SK-N-SH (cell line): ENCODE measurements at regions not wholly inside any gene's neighbourhood (a gene's known extent, or its start where the extent isn't known, plus 50 kb on each side); places are given as distances from the start of the nearest gene placed in this dataset.

Source experiments
- EZH2phosphoT487 ChIP-seq: fragments of 200-600 bp; sonication (generic); IDR thresholded peaks from 2 replicates; pipeline ENCODE4 v1.6.1; 2017; ENCODE audit warnings: low read depth, mixed run types, mild to moderate bottlenecking, antibody characterized with exemption, moderate library complexity, borderline replicate concordance
- GABPA ChIP-seq: IDR thresholded peaks from 2 replicates; pipeline ENCODE4 v1.4.0; 2012; ENCODE audit warnings: low read depth, mild to moderate bottlenecking
- IRF3 ChIP-seq: fragments of 150-350 bp; IDR thresholded peaks from 2 replicates; pipeline ENCODE4 v1.6.1; 2016; ENCODE audit warnings: mild to moderate bottlenecking, low read depth, low read length
- MAX ChIP-seq: IDR thresholded peaks from 2 replicates; pipeline ENCODE4 v1.4.0; 2012; ENCODE audit warnings: low read depth
- NFIC ChIP-seq: IDR thresholded peaks from 2 replicates; pipeline ENCODE4 v1.4.0; 2012; ENCODE audit warnings: borderline replicate concordance
- RAD21 ChIP-seq: IDR thresholded peaks from 2 replicates; pipeline ENCODE4 v1.6.1; 2012; ENCODE audit warnings: mild to moderate bottlenecking, low read length
- REST ChIP-seq: IDR thresholded peaks from 2 replicates; pipeline ENCODE4 v1.6.1; 2012; ENCODE audit warnings: mild to moderate bottlenecking, low read depth, low read length, moderate library complexity
- TAF1 ChIP-seq: IDR thresholded peaks from 2 replicates; pipeline ENCODE4 v1.6.1; 2012; ENCODE audit warnings: low read depth, mild to moderate bottlenecking, low read length, moderate library complexity, borderline replicate concordance
- USF2 ChIP-seq: fragments of 150-350 bp; IDR thresholded peaks from 2 replicates; pipeline ENCODE4 v1.6.1; 2017; ENCODE audit warnings: antibody characterized with exemption, low read length, low read depth, borderline replicate concordance
- YY1 ChIP-seq: IDR thresholded peaks from 2 replicates; pipeline ENCODE4 v1.4.0; 2012; ENCODE audit warnings: low read depth, mild to moderate bottlenecking
- TF ChIP-seq, protein P1 (sequence below): fragments of 200-600 bp; sonication (generic); IDR thresholded peaks from 2 replicates; pipeline ENCODE4 v1.6.1; 2017; ENCODE audit warnings: antibody characterized with exemption, mild to moderate bottlenecking, moderate library complexity
- TF ChIP-seq, protein P2 (sequence below): IDR thresholded peaks from 2 replicates; pipeline ENCODE4; 2012

DNA sequence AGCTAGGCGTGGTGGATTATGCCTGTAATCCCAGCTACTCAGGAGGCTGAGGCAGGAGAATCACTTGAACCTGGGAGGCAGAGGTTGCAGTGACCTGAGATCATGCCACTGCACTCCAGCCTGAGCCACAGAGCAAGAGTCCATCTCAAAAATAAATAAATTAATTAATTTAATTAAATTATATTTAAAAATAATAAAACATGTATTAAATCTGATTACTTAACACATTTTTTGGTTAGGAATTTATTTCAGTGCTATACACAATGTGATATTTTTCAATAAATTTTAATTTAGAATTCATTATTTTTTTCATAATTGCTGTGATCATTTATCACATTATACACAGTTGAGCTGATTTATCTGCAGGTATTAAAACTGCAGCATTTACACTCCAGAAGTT lies 1101.5 kb upstream of the MIR17HG start:
- TF ChIP-seq, protein P1, sequence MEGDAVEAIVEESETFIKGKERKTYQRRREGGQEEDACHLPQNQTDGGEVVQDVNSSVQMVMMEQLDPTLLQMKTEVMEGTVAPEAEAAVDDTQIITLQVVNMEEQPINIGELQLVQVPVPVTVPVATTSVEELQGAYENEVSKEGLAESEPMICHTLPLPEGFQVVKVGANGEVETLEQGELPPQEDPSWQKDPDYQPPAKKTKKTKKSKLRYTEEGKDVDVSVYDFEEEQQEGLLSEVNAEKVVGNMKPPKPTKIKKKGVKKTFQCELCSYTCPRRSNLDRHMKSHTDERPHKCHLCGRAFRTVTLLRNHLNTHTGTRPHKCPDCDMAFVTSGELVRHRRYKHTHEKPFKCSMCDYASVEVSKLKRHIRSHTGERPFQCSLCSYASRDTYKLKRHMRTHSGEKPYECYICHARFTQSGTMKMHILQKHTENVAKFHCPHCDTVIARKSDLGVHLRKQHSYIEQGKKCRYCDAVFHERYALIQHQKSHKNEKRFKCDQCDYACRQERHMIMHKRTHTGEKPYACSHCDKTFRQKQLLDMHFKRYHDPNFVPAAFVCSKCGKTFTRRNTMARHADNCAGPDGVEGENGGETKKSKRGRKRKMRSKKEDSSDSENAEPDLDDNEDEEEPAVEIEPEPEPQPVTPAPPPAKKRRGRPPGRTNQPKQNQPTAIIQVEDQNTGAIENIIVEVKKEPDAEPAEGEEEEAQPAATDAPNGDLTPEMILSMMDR, result no peak
- TF ChIP-seq IRF3, result no peak
- no peak for TF ChIP-seq RAD21
- no peak for TF ChIP-seq NFIC
- no peak for TF ChIP-seq REST
- no peak for TF ChIP-seq MAX
- no peak for TF ChIP-seq YY1
- TF ChIP-seq EZH2phosphoT487, result no peak
- TF ChIP-seq, protein P2, sequence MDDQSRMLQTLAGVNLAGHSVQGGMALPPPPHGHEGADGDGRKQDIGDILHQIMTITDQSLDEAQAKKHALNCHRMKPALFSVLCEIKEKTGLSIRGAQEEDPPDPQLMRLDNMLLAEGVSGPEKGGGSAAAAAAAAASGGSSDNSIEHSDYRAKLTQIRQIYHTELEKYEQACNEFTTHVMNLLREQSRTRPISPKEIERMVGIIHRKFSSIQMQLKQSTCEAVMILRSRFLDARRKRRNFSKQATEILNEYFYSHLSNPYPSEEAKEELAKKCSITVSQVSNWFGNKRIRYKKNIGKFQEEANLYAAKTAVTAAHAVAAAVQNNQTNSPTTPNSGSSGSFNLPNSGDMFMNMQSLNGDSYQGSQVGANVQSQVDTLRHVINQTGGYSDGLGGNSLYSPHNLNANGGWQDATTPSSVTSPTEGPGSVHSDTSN, result no peak
- TF ChIP-seq TAF1, result no peak
- TF ChIP-seq USF2, result no peak
- no peak for TF ChIP-seq GABPA
